ENCODE measurements at regions not wholly inside any gene's neighbourhood (a gene's known extent, or its start where the extent isn't known, plus 50 kb on each side); places are given as distances from the start of the nearest gene placed in this dataset.

GRCh38 chr5:29547236-29547865 lies 1646.1 kb upstream of the CDH6 start:
- no peak overlapping the region for H2BK5ac ChIP-seq (ENCODE audit: insufficient read length, low read length)
- H3K4ac ChIP-seq (ENCODE audit: low read depth, low read length) = no peak overlapping the region
- H3K23me2 ChIP-seq (ENCODE audit: insufficient read length, low read depth, low read length, poor library complexity, severe bottlenecking) = no peaks in the 10 kb centered on the region
- no peak overlapping the region for H2AK5ac ChIP-seq (ENCODE audit: insufficient read length, low read length)
- H4K20me1 ChIP-seq (ENCODE audit: control insufficient read depth, insufficient read depth, insufficient read length) = no peaks in the 10 kb centered on the region
- Mint-ChIP-seq H3K9me3 (peaks cover 0 to 2% of the 10 kb centered on the region in 2 experiments; a peak in 1 of 5 replicates), H3K27ac (peak overlapping the region in 1 of 3 experiments; percentile 35; a peak in 1 of 7 replicates), H3K4me1 (no peaks in the 10 kb centered on the region), H3K4me3 (no peak overlapping the region), H3K36me3 (ENCODE audit: insufficient read depth in 1 of 3, low read depth in 3 of 3) (no peaks in the 10 kb centered on the region), H3K27me3 (ENCODE audit: low read depth) (no peaks in the 10 kb centered on the region)
- H3K9me3 ChIP-seq (ENCODE audit: control insufficient read depth, low read depth, low read length) = no peaks in the 10 kb centered on the region
- no peak overlapping the region for H4K5ac ChIP-seq (ENCODE audit: insufficient read length, low read depth, low read length)
- H3T11ph ChIP-seq (ENCODE audit: low read length) = no peak overlapping the region
- H2BK15ac ChIP-seq (ENCODE audit: low read depth, low read length) = no peak overlapping the region
- DNase-seq = no peak
- H2BK120ac ChIP-seq (ENCODE audit: low read depth, low read length, poor library complexity, severe bottlenecking) = no peak overlapping the region
- no peaks in the 10 kb centered on the region for H3K79me1 ChIP-seq (ENCODE audit: insufficient read depth, low read depth, low read length, poor library complexity, severe bottlenecking)
- no peak overlapping the region for H3K23ac ChIP-seq (ENCODE audit: insufficient read length, low read depth, low read length)
- no peaks in the 10 kb centered on the region for H3K4me1 ChIP-seq (ENCODE audit: insufficient read depth, low read length)
- no peak overlapping the region for H3K56ac ChIP-seq (ENCODE audit: insufficient read length, low read depth, low read length)
- H3K4me2 ChIP-seq (ENCODE audit: insufficient read depth, insufficient read length, low read length) = no peak overlapping the region
- no peak overlapping the region for H3K18ac ChIP-seq (ENCODE audit: insufficient read length, low read depth, low read length)
- no peak overlapping the region for H2AFZ ChIP-seq (ENCODE audit: low read length)
- no peak overlapping the region for H4K91ac ChIP-seq (ENCODE audit: insufficient read length, low read depth, low read length)
- no peak overlapping the region for H3K27ac ChIP-seq (ENCODE audit: insufficient read length, low read depth, low read length)
- WGBS (ENCODE audit: extremely low coverage, insufficient read length, low lambda C conversion rate) = no CpG with 5 or more reads among the region's 6 CpGs
- H4K8ac ChIP-seq (replicated peaks; ENCODE audit: insufficient read length, low read depth, low read length) = no peak overlapping the region
- no peaks in the 10 kb centered on the region for H3K27me3 ChIP-seq (ENCODE audit: insufficient read depth, low read length)
- no peak overlapping the region for H3K9ac ChIP-seq (ENCODE audit: extremely low read depth, insufficient read length, low read length)
- no peaks in the 10 kb centered on the region for H3K79me2 ChIP-seq (ENCODE audit: insufficient read depth, low read length)
- no peak overlapping the region for H2BK20ac ChIP-seq (ENCODE audit: low read depth, low read length, poor library complexity, severe bottlenecking)
- no peak overlapping the region for H2BK12ac ChIP-seq (ENCODE audit: insufficient read length, low read depth, low read length)
- TF ChIP-seq CTCF (conservative IDR thresholded peaks at IDR 0.05) = no peak
- H3K14ac ChIP-seq (ENCODE audit: insufficient read depth, low read length) = no peak overlapping the region

Data from H9 (cell line).